ENCODE measurements at regions not wholly inside any gene's neighbourhood (a gene's known extent, or its start where the extent isn't known, plus 50 kb on each side); places are given as distances from the start of the nearest gene placed in this dataset.

DNA sequence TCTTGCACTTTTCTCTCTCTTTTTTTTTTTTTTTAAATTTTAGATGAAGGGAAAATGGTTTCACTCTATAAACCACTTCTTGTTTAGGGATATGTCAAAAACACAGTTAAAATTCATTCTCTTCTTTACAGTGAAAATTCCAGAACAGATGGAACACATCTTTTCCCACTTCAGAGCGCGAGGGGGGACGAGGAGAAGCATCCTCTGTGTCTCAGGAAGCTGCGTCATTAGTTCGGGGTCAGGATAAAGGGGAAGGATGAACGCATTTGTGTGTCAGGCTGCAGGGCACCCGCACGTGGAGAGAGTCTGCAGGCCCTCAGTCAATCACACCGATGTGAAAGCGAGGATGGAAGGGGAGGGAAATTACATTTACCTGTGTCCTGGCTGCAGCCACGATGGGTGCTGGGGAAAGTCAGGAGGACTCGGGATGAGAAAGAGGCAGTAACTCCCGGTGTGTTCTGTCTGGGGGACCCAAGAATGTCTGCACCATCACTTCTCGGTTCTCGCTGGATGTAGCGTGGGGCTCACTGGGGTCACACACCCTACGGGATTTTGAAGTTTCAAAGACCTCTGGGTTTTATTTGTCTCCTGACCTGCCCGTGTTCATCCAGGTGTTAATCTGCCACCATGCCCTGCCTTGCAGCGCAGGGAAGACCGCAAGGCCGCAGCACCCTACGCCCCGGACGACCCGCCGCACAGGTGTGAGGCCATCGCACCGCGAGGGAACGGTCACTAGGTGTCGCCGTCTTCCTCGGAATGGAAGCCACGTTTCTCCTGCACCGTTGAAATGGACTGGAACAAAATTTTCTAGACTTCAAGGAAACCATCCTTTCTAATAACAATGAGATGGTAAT is 66.7 kb upstream of the PITRM1 start:
- no peaks in the 10 kb centered on the region for H3K36me3 ChIP-seq
- ATAC-seq (peak; percentile 80 to 89 (median 86)), DNase-seq (peak in 2 of 3 donors; percentile 70 to 75)
- H3K9me3 ChIP-seq, result no peaks in the 10 kb centered on the region
- H3K27ac ChIP-seq, result peak overlapping the region in 1 of 3 donors; percentile 9
- TF ChIP-seq, protein P1, sequence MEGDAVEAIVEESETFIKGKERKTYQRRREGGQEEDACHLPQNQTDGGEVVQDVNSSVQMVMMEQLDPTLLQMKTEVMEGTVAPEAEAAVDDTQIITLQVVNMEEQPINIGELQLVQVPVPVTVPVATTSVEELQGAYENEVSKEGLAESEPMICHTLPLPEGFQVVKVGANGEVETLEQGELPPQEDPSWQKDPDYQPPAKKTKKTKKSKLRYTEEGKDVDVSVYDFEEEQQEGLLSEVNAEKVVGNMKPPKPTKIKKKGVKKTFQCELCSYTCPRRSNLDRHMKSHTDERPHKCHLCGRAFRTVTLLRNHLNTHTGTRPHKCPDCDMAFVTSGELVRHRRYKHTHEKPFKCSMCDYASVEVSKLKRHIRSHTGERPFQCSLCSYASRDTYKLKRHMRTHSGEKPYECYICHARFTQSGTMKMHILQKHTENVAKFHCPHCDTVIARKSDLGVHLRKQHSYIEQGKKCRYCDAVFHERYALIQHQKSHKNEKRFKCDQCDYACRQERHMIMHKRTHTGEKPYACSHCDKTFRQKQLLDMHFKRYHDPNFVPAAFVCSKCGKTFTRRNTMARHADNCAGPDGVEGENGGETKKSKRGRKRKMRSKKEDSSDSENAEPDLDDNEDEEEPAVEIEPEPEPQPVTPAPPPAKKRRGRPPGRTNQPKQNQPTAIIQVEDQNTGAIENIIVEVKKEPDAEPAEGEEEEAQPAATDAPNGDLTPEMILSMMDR (IDR thresholded peaks at IDR 0.05), result peak; percentile 83 to 93 (median 90)
- TF ChIP-seq POLR2A (IDR thresholded peaks at IDR 0.05), result no peak
- no peaks in the 10 kb centered on the region for H3K4me1 ChIP-seq
- WGBS (ENCODE audit: insufficient coverage, low coverage, low lambda C conversion rate, missing lambda C conversion rate), result 19% methylated on average over 27 of the region's 35 CpGs
- intact Hi-C loops (cut with DNase I), result no loop called here
- H3K4me3 ChIP-seq, result no peak overlapping the region
- no peaks in the 10 kb centered on the region for H3K27me3 ChIP-seq

DNA sequence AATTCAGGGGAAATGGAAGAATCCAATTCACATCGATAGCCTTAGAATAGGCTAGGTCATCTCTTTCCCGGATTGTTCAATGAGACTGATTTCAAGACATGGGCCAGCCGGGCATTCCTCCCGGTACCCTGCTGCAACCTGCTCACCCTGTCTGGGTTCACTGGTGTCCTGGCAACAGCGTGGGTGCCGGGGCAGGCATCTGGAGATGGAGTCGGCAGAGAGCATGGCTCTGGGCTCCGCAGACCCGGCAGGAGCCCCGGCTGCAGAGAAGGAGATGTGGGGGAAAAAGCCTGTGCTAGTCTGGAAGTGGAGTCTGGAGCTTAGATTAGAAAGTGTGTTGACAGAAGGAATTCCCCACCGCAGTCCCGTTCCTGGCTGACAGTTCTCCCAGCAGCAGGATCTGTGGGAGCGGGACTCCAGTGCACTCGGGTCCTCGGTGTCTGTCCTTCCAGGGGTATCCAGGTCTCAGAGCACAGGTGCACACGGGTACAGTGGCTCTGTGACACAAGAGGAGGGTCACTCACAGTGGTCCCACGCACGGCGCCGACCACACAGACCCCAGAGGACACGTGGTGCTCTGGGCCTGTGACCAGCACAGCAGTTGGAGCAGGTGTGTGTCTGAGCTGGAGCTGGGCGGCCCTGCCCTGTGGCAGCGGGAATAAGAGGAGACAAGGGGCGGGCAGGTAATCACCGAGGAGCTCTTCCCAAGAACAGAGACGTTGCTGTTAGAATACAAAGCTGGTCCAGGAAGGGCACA is 65.7 kb upstream of the PITRM1 start:
- H3K4me1 ChIP-seq, result no peaks in the 10 kb centered on the region
- H3K27ac ChIP-seq, result no peak overlapping the region
- no peaks in the 10 kb centered on the region for H3K36me3 ChIP-seq
- ATAC-seq (no peak), DNase-seq (no peak)
- no peaks in the 10 kb centered on the region for H3K27me3 ChIP-seq
- H3K9me3 ChIP-seq, result no peaks in the 10 kb centered on the region
- intact Hi-C loops (cut with DNase I), result no loop called here
- H3K4me3 ChIP-seq, result no peak overlapping the region
- 41% methylated on average over 11 of the region's 26 CpGs for WGBS (ENCODE audit: insufficient coverage, low coverage, low lambda C conversion rate, missing lambda C conversion rate)
- TF ChIP-seq POLR2A (IDR thresholded peaks at IDR 0.05), result no peak
- TF ChIP-seq, protein P1 (IDR thresholded peaks at IDR 0.05), result no peak

DNA sequence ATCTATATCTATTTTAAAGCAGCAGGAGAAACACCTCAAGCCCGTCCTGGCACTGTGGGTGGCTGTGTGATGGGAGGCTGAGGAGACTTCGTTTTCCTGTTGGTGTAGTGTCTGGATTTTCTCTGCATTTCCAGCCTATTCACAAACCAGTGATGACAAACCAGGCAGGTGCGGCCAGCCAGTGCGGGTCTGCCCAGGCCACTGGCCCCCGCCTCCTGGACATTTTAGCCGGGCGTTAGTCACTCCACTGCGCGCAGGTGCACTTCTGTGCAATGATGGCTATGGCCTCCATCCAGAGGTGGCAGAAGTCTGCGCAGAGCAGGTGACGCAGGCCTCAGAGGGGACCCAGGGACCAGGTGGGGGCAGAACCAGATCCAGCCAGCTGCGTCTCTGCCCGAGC is 64.9 kb upstream of the PITRM1 start:
- Histone ChIP-seq H3K9me3 (no peaks in the 10 kb centered on the region), H3K27ac (no peak overlapping the region), H3K4me1 (no peaks in the 10 kb centered on the region), H3K36me3 (no peaks in the 10 kb centered on the region), H3K27me3 (no peaks in the 10 kb centered on the region), H3K4me3 (no peak overlapping the region)
- DNase-seq, result no peak
- ATAC-seq, result no peak
- intact Hi-C loops (cut with DNase I), result no loop called here
- TF ChIP-seq, protein P1 (IDR thresholded peaks at IDR 0.05), result no peak
- TF ChIP-seq POLR2A (IDR thresholded peaks at IDR 0.05), result no peak
- WGBS (ENCODE audit: insufficient coverage, low coverage, low lambda C conversion rate, missing lambda C conversion rate), result 75% methylated on average over 5 of the region's 13 CpGs

DNA sequence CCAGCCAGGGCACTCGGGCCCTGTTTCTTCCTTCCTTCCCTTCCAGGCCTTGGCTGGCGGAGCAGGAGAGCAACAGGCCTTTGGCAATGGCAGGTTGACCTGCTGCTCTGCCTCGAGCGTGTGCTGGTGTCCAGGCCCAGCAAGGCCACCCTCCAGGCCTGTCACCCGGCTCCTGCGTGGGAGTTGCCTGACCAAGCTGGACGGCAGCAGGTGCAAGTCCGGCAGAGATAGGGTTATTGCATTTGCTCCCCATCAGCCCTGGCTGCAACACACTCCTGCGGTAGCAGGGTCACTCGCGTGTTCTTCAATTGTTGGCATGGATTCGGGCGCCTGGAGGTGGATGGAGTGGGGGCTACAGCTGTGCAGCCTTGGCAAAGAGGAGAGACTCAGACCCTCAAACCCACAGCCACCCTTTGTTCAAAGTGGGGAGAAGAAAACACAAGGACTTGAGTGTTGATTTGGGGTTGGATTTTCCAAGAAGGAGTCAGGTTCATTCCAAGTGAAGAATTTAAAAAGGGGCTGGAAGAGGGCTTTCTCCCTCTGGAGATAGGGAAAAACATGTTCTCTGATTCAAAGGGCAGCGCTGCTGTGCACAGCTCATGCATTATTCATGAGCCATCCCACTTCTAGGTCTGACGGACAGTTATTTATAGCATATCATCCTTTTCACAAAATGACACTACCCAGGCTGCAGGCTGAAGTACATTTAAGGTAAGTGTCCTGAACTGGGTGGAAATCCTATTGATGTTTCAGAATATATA is 64.2 kb upstream of the PITRM1 start:
- H3K27me3 ChIP-seq, result no peaks in the 10 kb centered on the region
- intact Hi-C loops (cut with DNase I), result no loop called here
- no peak overlapping the region for H3K27ac ChIP-seq
- ATAC-seq (no peak), DNase-seq (no peak)
- no peaks in the 10 kb centered on the region for H3K9me3 ChIP-seq
- H3K36me3 ChIP-seq, result no peaks in the 10 kb centered on the region
- 70% methylated on average over 10 of the region's 15 CpGs for WGBS (ENCODE audit: insufficient coverage, low coverage, low lambda C conversion rate, missing lambda C conversion rate)
- no peak for TF ChIP-seq POLR2A (IDR thresholded peaks at IDR 0.05)
- TF ChIP-seq, protein P1 (IDR thresholded peaks at IDR 0.05), result no peak
- H3K4me1 ChIP-seq, result no peaks in the 10 kb centered on the region
- no peak overlapping the region for H3K4me3 ChIP-seq

Data from right lobe of liver (tissue), 6 donors.